Bronchial epithelial cell (primary cell): ENCODE measurements at regions not wholly inside any gene's neighbourhood (a gene's known extent, or its start where the extent isn't known, plus 50 kb on each side); places are given as distances from the start of the nearest gene placed in this dataset.
A peak's percentile ranks its signal among the peaks of the same experiment; 100 is the strongest.

Source experiments
- DNase-seq: peaks from one replicate; pipeline ENCODE4 v3.0.0-alpha.2; 2010; ENCODE audit warnings: low read depth
- FAIRE-seq: peaks from 2 replicates; lab custom pipeline; 2011; peaks lifted over from hg19 to GRCh38; lab: Jason Lieb, UNC
- H3K27me3 ChIP-seq: 2 replicates; pipeline ENCODE4 v1.5.1; 2011; ENCODE audit warnings: low read length; ENCODE audit not compliant: control insufficient read depth, insufficient read depth
- H3K36me3 ChIP-seq: 2 replicates; pipeline ENCODE4 v1.5.1; 2011; ENCODE audit warnings: low read length; ENCODE audit not compliant: control insufficient read depth, insufficient read depth
- H3K4me3 ChIP-seq: 2 replicates; pipeline ENCODE4 v1.5.1; 2011; ENCODE audit warnings: mild to moderate bottlenecking, low read depth, low read length, control low read depth
- TF ChIP-seq, protein P1 (sequence below): IDR thresholded peaks from 2 replicates; pipeline ENCODE4 v1.5.1; 2011; ENCODE audit warnings: mild to moderate bottlenecking, moderate library complexity, low read length, control low read depth, inconsistent platforms; ENCODE audit not compliant: insufficient read depth, severe bottlenecking

GRCh38 chr18:8983195-8983594 lies 119.3 kb upstream of the NDUFV2 start:
- DNase-seq, result no peak
- Histone ChIP-seq H3K27me3 (no peaks in the 10 kb centered on the region), H3K4me3 (no peak overlapping the region), H3K36me3 (no peaks in the 10 kb centered on the region)
- FAIRE-seq, result no peak
- TF ChIP-seq, protein P1, sequence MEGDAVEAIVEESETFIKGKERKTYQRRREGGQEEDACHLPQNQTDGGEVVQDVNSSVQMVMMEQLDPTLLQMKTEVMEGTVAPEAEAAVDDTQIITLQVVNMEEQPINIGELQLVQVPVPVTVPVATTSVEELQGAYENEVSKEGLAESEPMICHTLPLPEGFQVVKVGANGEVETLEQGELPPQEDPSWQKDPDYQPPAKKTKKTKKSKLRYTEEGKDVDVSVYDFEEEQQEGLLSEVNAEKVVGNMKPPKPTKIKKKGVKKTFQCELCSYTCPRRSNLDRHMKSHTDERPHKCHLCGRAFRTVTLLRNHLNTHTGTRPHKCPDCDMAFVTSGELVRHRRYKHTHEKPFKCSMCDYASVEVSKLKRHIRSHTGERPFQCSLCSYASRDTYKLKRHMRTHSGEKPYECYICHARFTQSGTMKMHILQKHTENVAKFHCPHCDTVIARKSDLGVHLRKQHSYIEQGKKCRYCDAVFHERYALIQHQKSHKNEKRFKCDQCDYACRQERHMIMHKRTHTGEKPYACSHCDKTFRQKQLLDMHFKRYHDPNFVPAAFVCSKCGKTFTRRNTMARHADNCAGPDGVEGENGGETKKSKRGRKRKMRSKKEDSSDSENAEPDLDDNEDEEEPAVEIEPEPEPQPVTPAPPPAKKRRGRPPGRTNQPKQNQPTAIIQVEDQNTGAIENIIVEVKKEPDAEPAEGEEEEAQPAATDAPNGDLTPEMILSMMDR, result no peak

DNA sequence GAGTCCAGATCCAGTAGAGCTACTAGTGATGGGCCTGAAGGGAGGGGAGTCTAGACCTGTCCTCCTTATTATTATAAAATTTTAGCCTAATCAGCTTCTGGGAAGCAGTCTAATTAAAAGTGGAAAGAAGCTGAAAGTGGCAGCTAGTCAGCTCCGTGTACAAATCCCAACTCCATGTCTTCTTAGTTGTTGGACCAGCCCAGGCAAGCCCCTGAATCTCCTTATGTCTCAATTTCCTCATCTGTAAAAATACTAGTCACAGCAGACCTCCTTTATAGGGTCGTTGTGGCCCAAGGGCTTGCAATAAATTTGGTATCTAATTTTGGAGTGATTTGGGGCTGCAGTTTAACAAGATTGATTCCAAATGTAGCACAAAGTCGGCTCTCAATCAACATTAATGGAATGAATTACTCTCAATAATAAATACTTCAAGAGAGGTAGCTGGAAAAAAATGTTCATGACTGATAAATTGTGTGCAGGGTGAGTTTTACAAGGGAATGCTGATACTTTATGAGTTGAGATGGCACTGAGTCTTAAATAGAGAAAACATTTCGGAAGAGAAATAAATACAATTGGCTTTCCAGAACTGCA lies 118.3 kb upstream of the NDUFV2 start:
- Histone ChIP-seq H3K27me3 (no peaks in the 10 kb centered on the region), H3K4me3 (no peak overlapping the region), H3K36me3 (no peaks in the 10 kb centered on the region)
- DNase-seq (peak; percentile 54), FAIRE-seq (no peak)
- TF ChIP-seq, protein P1, result no peak

- DNase-seq, result peak; percentile 84
- Histone ChIP-seq H3K4me3 (no peak overlapping the region), H3K36me3 (no peaks in the 10 kb centered on the region), H3K27me3 (no peaks in the 10 kb centered on the region)
- TF ChIP-seq, protein P1, result no peak
- no peak for FAIRE-seq
Measured at GRCh38 chr18:8987241-8987640, 115.3 kb upstream of the NDUFV2 start.

DNA sequence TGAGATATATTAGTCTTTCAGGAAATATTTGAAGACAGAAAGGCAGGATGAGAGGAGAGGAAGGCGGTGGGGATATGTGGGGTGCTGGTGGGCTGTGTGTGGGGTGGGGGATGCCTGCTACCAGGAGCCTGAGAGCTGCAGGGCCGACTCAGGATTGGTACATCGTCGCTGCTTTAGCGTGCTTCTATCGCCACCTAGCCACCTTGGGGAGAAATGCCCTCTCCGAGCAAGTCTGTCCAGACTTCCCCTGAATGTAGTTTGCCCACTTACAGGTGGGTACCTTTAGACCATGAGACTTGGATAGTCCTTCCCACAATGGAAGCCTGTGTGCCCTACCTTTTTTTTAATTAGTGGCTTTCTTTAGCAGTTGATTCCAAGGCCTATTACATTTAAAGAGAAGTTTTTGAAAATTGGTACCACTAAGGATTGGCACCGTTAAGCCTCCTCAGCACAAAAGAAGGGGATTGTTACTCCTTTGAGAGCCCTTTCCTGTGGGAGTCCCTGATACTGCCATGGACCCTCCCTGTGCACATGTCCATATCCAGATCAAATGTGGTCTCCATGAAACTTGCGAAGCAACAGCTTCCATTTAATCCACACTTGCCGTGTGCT lies 114.1 kb upstream of the NDUFV2 start:
- peak; percentile 64 for DNase-seq

GRCh38 chr18:8989017-8989416 lies 113.5 kb upstream of the NDUFV2 start:
- H3K4me3 ChIP-seq, result no peak overlapping the region
- H3K36me3 ChIP-seq, result no peaks in the 10 kb centered on the region
- FAIRE-seq (no peak), DNase-seq (no peak)
- TF ChIP-seq, protein P1, result no peak
- no peaks in the 10 kb centered on the region for H3K27me3 ChIP-seq

More for the DNA sequence above, 114.1 kb upstream of the NDUFV2 start:
- H3K36me3 ChIP-seq, result no peaks in the 10 kb centered on the region
- H3K27me3 ChIP-seq, result no peaks in the 10 kb centered on the region
- TF ChIP-seq, protein P1, result peak; percentile 96
- no peak overlapping the region for H3K4me3 ChIP-seq
- no peak for FAIRE-seq

- Histone ChIP-seq H3K36me3 (no peaks in the 10 kb centered on the region), H3K4me3 (no peak overlapping the region), H3K27me3 (no peaks in the 10 kb centered on the region)
- no peak for DNase-seq
- TF ChIP-seq, protein P1, result no peak
- FAIRE-seq, result no peak
Measured at GRCh38 chr18:8989855-8990254, 112.6 kb upstream of the NDUFV2 start.
